ENCODE measurements at regions not wholly inside any gene's neighbourhood (a gene's known extent, or its start where the extent isn't known, plus 50 kb on each side); places are given as distances from the start of the nearest gene placed in this dataset.

DNA sequence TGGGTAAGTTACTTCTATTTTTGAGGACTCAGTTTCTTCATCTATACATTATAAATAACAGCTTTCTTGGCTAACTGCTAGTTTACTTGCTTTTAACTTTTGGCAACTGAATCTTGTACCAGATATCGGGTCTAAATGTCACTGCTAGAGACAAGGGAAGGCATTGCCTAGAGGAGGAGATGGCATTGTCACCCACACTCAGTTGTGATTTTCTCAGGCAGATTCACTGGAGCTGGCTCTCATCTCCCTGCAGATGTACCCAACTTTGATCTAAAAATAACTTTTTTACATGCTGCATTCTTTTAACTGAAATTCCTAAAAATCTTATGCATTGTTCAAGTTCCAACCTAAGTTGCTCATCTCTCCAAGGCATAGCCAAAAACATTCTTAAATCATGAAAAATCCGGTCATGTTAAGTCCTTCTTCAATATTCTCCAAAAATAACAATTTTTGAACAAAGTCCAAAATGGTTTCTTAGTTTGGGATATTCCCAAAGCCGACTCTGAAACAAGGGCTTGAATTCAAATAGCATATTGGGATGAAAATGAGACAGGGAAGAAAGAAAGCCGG, 469.0 kb upstream of the BOD1L1 start:
- no peak for DNase-seq (ENCODE audit: low read depth, low spot score)

DNA sequence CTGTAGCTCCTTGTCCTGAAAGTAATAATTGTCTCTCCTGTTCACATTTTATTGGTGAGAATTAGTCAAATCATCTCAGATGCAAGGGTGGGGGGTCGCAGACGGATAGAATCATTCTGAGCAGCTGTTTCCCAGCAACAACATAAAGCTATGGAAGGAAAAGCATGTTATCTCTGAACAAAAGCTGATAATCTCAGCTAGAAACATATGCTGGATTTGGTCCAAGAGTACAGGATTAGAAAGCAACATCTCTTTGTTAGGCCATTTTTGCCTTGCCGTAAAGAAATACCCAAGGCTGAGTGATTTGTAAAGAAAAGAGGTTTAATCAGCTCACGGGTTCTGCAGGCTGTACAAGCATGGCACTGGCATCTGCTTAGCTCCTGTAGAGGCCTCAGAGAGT, 472.8 kb upstream of the BOD1L1 start:
- DNase-seq (ENCODE audit: low read depth, low spot score): no peak

DNA sequence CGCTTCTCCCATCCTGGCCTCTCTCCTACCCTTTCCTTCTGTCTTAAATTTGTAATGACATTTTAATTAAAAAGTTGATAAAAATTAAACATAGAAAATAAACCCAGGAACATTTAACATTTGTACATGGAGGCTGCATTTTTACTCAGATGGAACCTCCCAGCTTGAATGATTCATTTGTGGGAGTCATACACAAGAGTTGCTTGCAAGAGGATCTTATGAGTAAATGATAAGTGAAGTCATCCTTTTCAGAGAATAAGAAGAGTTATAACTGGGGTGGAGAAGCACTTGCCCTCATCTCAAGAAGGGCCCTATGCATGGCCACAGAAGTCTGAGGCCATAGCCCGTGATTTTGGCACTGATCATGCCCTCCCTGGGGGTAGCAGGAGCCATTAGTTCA, 482.9 kb upstream of the BOD1L1 start:
- no peak for DNase-seq (ENCODE audit: low read depth, low spot score)

- no peak for DNase-seq (ENCODE audit: low read depth, low spot score)
Measured at GRCh38 chr4:14111730-14112181, 484.2 kb upstream of the BOD1L1 start.

DNA sequence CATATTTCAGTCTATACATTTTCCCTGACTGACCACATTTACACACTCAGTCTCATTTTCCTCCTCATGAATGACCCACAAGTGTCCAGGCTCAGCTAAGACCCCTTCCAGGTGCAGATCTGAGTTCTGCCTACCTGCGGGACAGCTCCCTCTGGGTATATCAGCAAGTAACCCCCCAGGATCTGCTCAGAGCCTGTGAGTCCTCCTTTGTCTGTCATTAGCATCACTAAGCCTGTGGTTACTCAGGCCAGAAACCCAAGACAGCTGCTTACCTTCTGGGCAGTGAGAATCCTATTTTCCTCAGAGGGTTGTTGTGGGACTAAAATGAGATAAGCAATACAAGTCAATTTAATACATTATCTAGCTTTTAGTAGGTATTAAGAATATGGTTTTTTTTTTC, 487.6 kb upstream of the BOD1L1 start:
- no peak for DNase-seq (ENCODE audit: low read depth, low spot score)

DNA sequence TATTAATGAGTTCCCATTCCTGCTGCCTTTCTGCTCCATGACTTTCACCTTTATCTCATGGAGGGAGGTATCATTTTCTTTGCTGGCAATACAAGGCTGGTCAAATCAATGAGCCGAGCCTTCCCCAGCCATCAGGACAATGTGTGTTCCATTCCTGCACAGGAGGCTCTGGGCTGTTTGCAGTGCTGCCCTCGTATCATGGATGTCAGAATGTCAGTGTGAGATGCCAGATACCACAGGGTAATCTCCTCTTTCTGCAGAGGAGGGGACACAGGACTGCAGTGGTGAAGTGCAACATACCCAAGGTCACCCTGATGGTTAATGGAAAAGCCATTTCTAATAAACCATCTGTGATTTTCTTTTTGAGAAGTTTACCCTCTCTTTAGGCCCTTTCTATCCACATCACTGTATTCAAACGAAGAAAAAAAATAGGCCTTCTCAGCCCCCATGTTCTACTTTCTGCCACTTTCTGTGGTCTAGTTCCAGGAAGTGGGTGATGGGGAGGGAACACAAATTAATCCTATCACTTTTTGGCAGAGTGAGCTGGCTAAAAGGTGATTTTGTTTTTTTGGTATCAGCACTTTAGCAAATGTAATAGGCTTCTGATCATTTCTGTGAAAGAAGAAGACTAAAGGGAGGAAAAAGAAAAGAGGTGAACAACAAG, 490.2 kb upstream of the BOD1L1 start:
- DNase-seq (ENCODE audit: low read depth, low spot score): no peak

- no peak for DNase-seq (ENCODE audit: low read depth, low spot score)
Measured at GRCh38 chr4:14124816-14125215, 497.3 kb upstream of the BOD1L1 start.

GRCh38 chr4:14125375-14126129, 498.0 kb upstream of the BOD1L1 start:
- DNase-seq (ENCODE audit: low read depth, low spot score): no peak

GRCh38 chr4:14130551-14130950, 503.0 kb upstream of the BOD1L1 start:
- DNase-seq (ENCODE audit: low read depth, low spot score): no peak

DNA sequence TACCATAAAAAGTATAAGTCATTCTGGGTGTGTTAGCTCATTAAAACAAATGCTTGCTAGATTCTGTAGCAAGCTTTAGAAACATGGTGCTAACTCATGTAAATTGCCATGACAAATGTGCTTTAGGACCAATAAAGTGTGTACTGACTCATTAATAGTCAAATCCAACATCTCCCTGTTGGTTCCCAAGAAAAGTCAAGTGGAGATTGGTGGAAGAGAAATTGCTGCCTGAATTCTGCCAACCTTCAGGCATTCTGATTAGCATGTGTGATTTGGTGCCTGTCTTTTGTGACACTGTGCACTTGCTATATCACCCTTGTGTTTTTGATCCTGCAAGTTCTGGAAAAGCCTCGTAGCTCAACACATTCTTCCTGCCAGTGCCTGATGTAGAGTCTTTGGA, 503.8 kb upstream of the BOD1L1 start:
- no peak for DNase-seq (ENCODE audit: low read depth, low spot score)

DNA sequence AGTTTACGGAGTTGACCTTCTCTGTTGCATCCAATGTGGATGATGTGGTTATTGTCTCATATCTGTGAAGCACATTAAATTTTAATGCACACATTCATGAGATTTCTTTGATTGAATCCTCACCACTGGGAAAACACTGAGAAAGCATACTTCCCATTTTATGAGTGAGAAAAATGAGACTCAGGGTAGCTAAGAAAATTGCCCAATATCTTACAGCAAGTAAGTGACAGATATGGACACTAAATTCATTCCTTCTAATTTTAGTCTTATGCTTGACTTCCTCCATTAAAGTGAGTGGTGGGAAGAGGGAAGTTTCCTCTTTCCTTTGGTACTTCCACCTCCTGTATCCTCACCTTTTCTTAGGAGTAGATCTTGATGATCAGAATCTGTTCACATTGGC, 504.8 kb upstream of the BOD1L1 start:
- no peak for DNase-seq (ENCODE audit: low read depth, low spot score)

- DNase-seq (ENCODE audit: low read depth, low spot score): no peak
Measured at GRCh38 chr4:14138106-14138505, 510.6 kb upstream of the BOD1L1 start.

GRCh38 chr4:14143892-14144291, 516.4 kb upstream of the BOD1L1 start:
- DNase-seq (ENCODE audit: low read depth, low spot score): no peak

- no peak for DNase-seq (ENCODE audit: low read depth, low spot score)
Measured at GRCh38 chr4:14149176-14150053, 521.9 kb upstream of the BOD1L1 start.

GRCh38 chr4:14151101-14151500, 523.6 kb upstream of the BOD1L1 start:
- no peak for DNase-seq (ENCODE audit: low read depth, low spot score)

DNA sequence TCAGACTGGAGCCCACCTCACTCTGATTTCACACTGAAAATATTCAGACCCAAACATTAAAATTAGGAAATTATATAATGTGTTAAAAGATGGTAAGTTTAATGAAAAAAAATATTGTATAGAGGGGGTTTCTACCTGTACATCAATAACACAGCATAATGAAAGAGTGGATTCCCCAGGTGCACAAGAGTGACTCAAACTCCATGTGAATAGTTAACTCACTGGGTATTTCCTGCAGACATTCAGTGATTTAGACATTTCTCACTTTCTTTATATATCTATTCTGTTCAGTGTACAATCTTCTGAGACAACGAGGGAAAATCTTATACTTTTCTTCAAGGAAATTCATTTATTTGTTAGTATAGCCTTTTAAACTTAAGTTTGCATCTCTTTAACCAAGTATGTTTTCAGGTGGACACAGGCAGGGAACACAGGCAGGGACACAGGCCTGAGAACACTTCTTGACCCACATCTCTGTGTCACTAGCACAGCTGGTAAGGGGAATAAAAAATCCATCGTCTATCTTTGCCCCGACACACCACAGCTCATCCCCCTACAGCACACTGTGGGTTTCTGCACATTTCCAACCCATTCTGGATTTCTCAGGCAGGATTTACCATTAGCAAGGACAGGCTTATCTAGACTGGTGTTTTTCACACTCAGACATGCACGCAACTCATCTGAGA, 525.5 kb upstream of the BOD1L1 start:
- no peak for DNase-seq (ENCODE audit: low read depth, low spot score)

DNA sequence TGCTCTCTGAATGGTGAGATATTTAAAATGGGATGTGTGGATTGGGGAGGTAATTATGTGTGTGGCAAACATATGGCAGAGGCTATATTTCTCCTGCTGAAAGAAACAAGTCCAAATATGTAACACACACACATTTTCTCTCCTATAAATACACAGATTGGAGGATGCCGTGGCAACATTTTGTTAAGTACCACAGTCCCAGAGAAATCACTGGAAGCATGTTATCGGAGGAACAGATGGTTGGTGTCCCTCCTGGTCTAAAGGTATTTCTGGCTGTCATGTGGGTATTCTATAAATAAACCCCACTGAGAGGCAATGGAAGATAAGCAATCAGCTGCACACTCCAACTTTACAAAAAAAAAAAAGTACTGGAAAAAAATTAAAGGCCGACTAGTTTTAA, 528.3 kb upstream of the BOD1L1 start:
- DNase-seq (ENCODE audit: low read depth, low spot score): no peak

GRCh38 chr4:14157262-14157661, 529.7 kb upstream of the BOD1L1 start:
- DNase-seq (ENCODE audit: low read depth, low spot score): no peak

DNA sequence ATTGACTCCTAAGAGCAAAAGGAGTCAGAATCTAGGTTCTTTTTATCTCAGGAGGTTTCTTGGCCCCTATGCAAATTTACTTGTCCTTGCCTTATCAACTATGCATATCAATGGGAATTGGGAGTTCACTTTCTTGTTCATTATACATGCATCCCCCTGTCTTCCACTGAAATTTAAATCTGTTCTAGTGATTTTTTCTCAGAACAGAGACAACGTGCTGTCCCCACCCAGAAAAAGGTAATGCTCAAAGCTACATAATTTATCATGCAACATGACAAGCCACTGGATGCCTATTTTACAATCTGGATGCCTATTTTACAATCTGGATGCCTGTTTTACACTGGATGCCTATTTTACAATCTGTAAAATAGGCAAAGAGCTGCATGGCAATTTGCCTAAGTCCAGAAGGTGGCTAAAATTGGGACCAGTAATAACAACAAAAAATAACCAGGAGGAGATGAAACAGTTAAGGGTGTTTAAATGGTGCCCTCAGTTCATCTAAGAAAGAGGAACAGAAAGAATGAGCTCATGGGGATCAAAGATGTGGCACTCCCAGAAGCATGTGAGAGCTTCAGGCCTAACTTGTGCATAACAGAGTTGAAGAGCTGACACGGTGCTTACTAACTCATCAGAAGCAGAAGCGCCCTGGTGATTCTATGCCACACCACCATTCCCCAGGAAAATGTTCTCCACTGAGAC, 537.8 kb upstream of the BOD1L1 start:
- no peak for DNase-seq (ENCODE audit: low read depth, low spot score)

GRCh38 chr4:14167876-14168510, 540.5 kb upstream of the BOD1L1 start:
- DNase-seq (ENCODE audit: low read depth, low spot score): no peak
